HAP-1 (cell line): ENCODE measurements at regions not wholly inside any gene's neighbourhood (a gene's known extent, or its start where the extent isn't known, plus 50 kb on each side); places are given as distances from the start of the nearest gene placed in this dataset.
"Not testable (repeated sequence)": the region's sequence is repeated elsewhere in the genome, so short reads cannot be mapped to it uniquely, and the experiment has no call there.

Source experiments
- DNase-seq, 2 experiments: peaks; one replicate each; pipeline ENCODE4 v3.0.0-alpha.2; 2016 to 2020; ENCODE audit warnings: low spot score in 2 of 2
- H3K27me3 ChIP-seq: fragments of 250-450 bp; sonication (Bioruptor Pico); 2 replicates; pipeline ENCODE4 v1.5.1; 2020; ENCODE audit warnings: low read depth, mild to moderate bottlenecking, moderate library complexity
- H3K36me3 ChIP-seq: fragments of 250-450 bp; sonication (Bioruptor Pico); replicated peaks from 2 replicates; pipeline ENCODE4 v1.5.1; 2020; ENCODE audit warnings: mild to moderate bottlenecking
- H3K4me1 ChIP-seq: fragments of 250-450 bp; sonication (Bioruptor Pico); 2 replicates; pipeline ENCODE4 v1.5.1; 2020; ENCODE audit warnings: mild to moderate bottlenecking
- H3K4me3 ChIP-seq: fragments of 250-450 bp; sonication (Bioruptor Pico); 2 replicates; pipeline ENCODE4 v1.5.1; 2020; ENCODE audit warnings: mild to moderate bottlenecking, moderate library complexity
- H3K9me3 ChIP-seq: fragments of 250-450 bp; sonication (Bioruptor Pico); 2 replicates; pipeline ENCODE4 v1.5.1; 2020; ENCODE audit warnings: mild to moderate bottlenecking, moderate library complexity
- in situ Hi-C: fragments of 300-500 bp; cut with MboI; formaldehyde crosslinking; loops from 3 replicates; pipeline ENCODE4 v1.14.3; 2020; ENCODE audit warnings: low sequenced_read_pairs, inconsistent platforms, mixed read lengths

GRCh38 chr7:116354546-116355423 is 144.4 kb downstream of the TES start:
- in situ Hi-C loops: no loop called here
- Histone ChIP-seq H3K9me3 (no peaks in the 10 kb centered on the region), H3K27me3 (no peaks in the 10 kb centered on the region), H3K36me3 (no peaks in the 10 kb centered on the region), H3K4me1 (peaks cover 38% of the 10 kb centered on the region), H3K4me3 (no peak overlapping the region)
- DNase-seq: peak in 1 of 2 experiments; percentile 48

- peaks cover 38% of the 10 kb centered on the region for H3K4me1 ChIP-seq
- H3K36me3 ChIP-seq: no peaks in the 10 kb centered on the region
- in situ Hi-C loops: no loop called here
- DNase-seq: peak in 1 of 2 experiments; percentile 26
- no peaks in the 10 kb centered on the region for H3K9me3 ChIP-seq
- H3K27me3 ChIP-seq: no peaks in the 10 kb centered on the region
- H3K4me3 ChIP-seq: no peak overlapping the region
These were observed 144.1 kb upstream of the CAV2 start for GRCh38 chr7:116355424-116355765.

- no peak overlapping the region for H3K4me3 ChIP-seq
These were observed 143.1 kb upstream of the CAV2 start for GRCh38 chr7:116356333-116356965.

GRCh38 chr7:116356979-116357378 is 142.6 kb upstream of the CAV2 start:
- Histone ChIP-seq H3K27me3 (no peaks in the 10 kb centered on the region), H3K36me3 (no peaks in the 10 kb centered on the region), H3K4me1 (peaks cover 38% of the 10 kb centered on the region), H3K4me3 (no peak overlapping the region), H3K9me3 (no peaks in the 10 kb centered on the region)
- in situ Hi-C loops: no loop called here
- peak; percentile 35 to 41 for DNase-seq

More at GRCh38 chr7:116356333-116356965, 143.1 kb upstream of the CAV2 start:
- Histone ChIP-seq H3K27me3 (no peaks in the 10 kb centered on the region), H3K4me1 (peaks cover 38% of the 10 kb centered on the region), H3K36me3 (no peaks in the 10 kb centered on the region), H3K9me3 (no peaks in the 10 kb centered on the region)
- no peak for DNase-seq
- in situ Hi-C loops: no loop called here

GRCh38 chr7:116357781-116358670 is 141.5 kb upstream of the CAV2 start:
- H3K4me3 ChIP-seq: no peak overlapping the region
- no peaks in the 10 kb centered on the region for H3K9me3 ChIP-seq
- no peaks in the 10 kb centered on the region for H3K27me3 ChIP-seq
- peaks cover 38% of the 10 kb centered on the region for H3K4me1 ChIP-seq
- in situ Hi-C loops: no loop called here
- H3K36me3 ChIP-seq: no peaks in the 10 kb centered on the region
- no peak for DNase-seq

- DNase-seq: no peak
- Histone ChIP-seq H3K9me3 (no peaks in the 10 kb centered on the region), H3K4me1 (peaks cover 17% of the 10 kb centered on the region), H3K4me3 (no peak overlapping the region), H3K36me3 (no peaks in the 10 kb centered on the region), H3K27me3 (no peaks in the 10 kb centered on the region)
- in situ Hi-C loops: no loop called here
These were observed 137.8 kb upstream of the CAV2 start for GRCh38 chr7:116361767-116362166.

- Histone ChIP-seq H3K9me3 (no peaks in the 10 kb centered on the region), H3K4me3 (no peak overlapping the region), H3K4me1 (no peaks in the 10 kb centered on the region), H3K27me3 (no peaks in the 10 kb centered on the region), H3K36me3 (no peaks in the 10 kb centered on the region)
- DNase-seq: no peak
- in situ Hi-C loops: no loop called here
These were observed 135.7 kb upstream of the CAV2 start for GRCh38 chr7:116363637-116364432.

- no peak for DNase-seq
- Histone ChIP-seq H3K27me3 (no peaks in the 10 kb centered on the region), H3K36me3 (no peaks in the 10 kb centered on the region), H3K9me3 (no peaks in the 10 kb centered on the region), H3K4me3 (no peak overlapping the region), H3K4me1 (no peaks in the 10 kb centered on the region)
- in situ Hi-C loops: no loop called here
These were observed 135.1 kb upstream of the CAV2 start for GRCh38 chr7:116364469-116364868.

- in situ Hi-C loops: no loop called here
- Histone ChIP-seq H3K27me3 (no peaks in the 10 kb centered on the region), H3K9me3 (no peaks in the 10 kb centered on the region), H3K4me1 (no peaks in the 10 kb centered on the region), H3K4me3 (no peak overlapping the region), H3K36me3 (no peaks in the 10 kb centered on the region)
- no peak for DNase-seq
These were observed 133.7 kb upstream of the CAV2 start for GRCh38 chr7:116365797-116366196.

GRCh38 chr7:116367171-116367813 is 132.2 kb upstream of the CAV2 start:
- peak; percentile 41 to 79 for DNase-seq
- in situ Hi-C loops: no loop called here
- no peaks in the 10 kb centered on the region for H3K27me3 ChIP-seq

GRCh38 chr7:116368965-116369364 is 130.6 kb upstream of the CAV2 start:
- Histone ChIP-seq H3K4me3 (no peak overlapping the region), H3K36me3 (no peaks in the 10 kb centered on the region), H3K9me3 (no peaks in the 10 kb centered on the region), H3K27me3 (no peaks in the 10 kb centered on the region), H3K4me1 (no peaks in the 10 kb centered on the region)
- no peak for DNase-seq
- in situ Hi-C loops: no loop called here

More at GRCh38 chr7:116367171-116367813, 132.2 kb upstream of the CAV2 start:
- no peaks in the 10 kb centered on the region for H3K4me1 ChIP-seq
- H3K9me3 ChIP-seq: no peaks in the 10 kb centered on the region
- H3K4me3 ChIP-seq: no peak overlapping the region
- no peaks in the 10 kb centered on the region for H3K36me3 ChIP-seq

- H3K4me1 ChIP-seq, H3K4me3 ChIP-seq, H3K36me3 ChIP-seq, in situ Hi-C loops, H3K27me3 ChIP-seq, DNase-seq, H3K9me3 ChIP-seq: not testable (repeated sequence)
These were observed 128.0 kb upstream of the CAV2 start for GRCh38 chr7:116371536-116371935.

GRCh38 chr7:116373229-116373628 is 126.3 kb upstream of the CAV2 start:
- H3K27me3 ChIP-seq, H3K9me3 ChIP-seq, H3K36me3 ChIP-seq, H3K4me3 ChIP-seq, in situ Hi-C loops, DNase-seq, H3K4me1 ChIP-seq: not testable (repeated sequence)
